K562 (cell line): ENCODE measurements at regions not wholly inside any gene's neighbourhood (a gene's known extent, or its start where the extent isn't known, plus 50 kb on each side); places are given as distances from the start of the nearest gene placed in this dataset.

Experiments used
- DPF2 ChIP-seq: fragments of 450-650 bp; IDR thresholded peaks from 2 replicates; pipeline ENCODE4 v1.6.1; 2016
- ETV5 ChIP-seq: sonication (generic); formaldehyde crosslinking; IDR thresholded peaks from 2 replicates; pipeline ENCODE4 v1.4.0; 2020; ENCODE audit warnings: low read depth, mild to moderate bottlenecking, missing genetic modification reagents
- JUNB ChIP-seq: fragments of 450-650 bp; formaldehyde crosslinking; conservative IDR thresholded peaks from 2 replicates; pipeline ENCODE4 v1.4.0; 2020; ENCODE audit warnings: mild to moderate bottlenecking
- JUND ChIP-seq, 2 experiments: IDR thresholded peaks; 2 replicates in 1 of 2; 3 replicates in 1 of 2; pipeline ENCODE4 v1.6.1; 2011; ENCODE audit warnings: borderline replicate concordance in 2 of 2, low read depth in 2 of 2, low read length in 2 of 2, improper control_type of control experiment in 1 of 2, missing biosample characterization in 1 of 2, missing genetic modification characterization in 1 of 2, missing genetic modification reagents in 1 of 2
- MYC ChIP-seq, 2 experiments: fragments of 250-450 bp in 1 of 2; sonication (Bioruptor Pico) in 1 of 2; IDR thresholded peaks; 2 replicates each; pipeline versions ENCODE4 v1.5.1 to v1.6.1; 2012 to 2021; ENCODE audit warnings: low read depth in 2 of 2, borderline replicate concordance in 1 of 2, improper control_type of control experiment in 1 of 2, low read length in 1 of 2, mild to moderate bottlenecking in 1 of 2, moderate library complexity in 1 of 2
- PHF8 ChIP-seq: fragments of 200-600 bp; sonication (generic); IDR thresholded peaks from 2 replicates; pipeline ENCODE4 v1.6.1; 2012; ENCODE audit warnings: mixed run types, mild to moderate bottlenecking, inconsistent platforms, low read length, moderate library complexity, borderline replicate concordance
- SMARCB1 ChIP-seq: IDR thresholded peaks from 2 replicates; pipeline ENCODE4 v1.6.1; 2011; ENCODE audit warnings: improper control_type of control experiment, low read depth; ENCODE audit not compliant: insufficient read length
- TF ChIP-seq, protein P1 (sequence below), 3 experiments: IDR thresholded peaks in 2 of 3; conservative IDR thresholded peaks in 1 of 3; 2 replicates each; pipeline ENCODE4 v1.5.1; 2011 to 2012; ENCODE audit warnings: low read length in 3 of 3, mild to moderate bottlenecking in 3 of 3, control low read depth in 2 of 3, improper control_type of control experiment in 1 of 3, inconsistent platforms in 1 of 3, low read depth in 1 of 3, mixed read lengths in 1 of 3, moderate library complexity in 1 of 3; ENCODE audit not compliant: insufficient read depth in 2 of 3

DNA sequence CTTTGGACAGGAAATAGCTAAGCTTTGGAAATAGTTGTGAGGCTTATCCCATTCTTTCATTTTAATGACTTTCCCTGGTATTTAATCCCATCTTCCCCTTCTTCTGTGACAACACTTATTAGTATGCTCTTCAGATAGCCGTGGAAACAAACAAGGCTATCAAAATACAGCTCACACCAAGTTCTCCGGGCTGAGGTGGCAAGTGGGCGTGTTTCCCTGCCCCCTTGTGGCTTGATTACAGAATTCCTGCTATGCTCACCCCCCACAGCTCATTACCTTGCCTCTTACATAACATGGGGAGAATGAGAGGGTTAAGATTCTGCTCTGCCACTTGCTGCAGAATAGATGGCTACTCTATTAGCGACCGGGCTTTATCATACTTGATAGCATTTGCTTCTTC lies 437.1 kb upstream of the TLE4 start:
- TF ChIP-seq DPF2, result no peak
- TF ChIP-seq, protein P1, sequence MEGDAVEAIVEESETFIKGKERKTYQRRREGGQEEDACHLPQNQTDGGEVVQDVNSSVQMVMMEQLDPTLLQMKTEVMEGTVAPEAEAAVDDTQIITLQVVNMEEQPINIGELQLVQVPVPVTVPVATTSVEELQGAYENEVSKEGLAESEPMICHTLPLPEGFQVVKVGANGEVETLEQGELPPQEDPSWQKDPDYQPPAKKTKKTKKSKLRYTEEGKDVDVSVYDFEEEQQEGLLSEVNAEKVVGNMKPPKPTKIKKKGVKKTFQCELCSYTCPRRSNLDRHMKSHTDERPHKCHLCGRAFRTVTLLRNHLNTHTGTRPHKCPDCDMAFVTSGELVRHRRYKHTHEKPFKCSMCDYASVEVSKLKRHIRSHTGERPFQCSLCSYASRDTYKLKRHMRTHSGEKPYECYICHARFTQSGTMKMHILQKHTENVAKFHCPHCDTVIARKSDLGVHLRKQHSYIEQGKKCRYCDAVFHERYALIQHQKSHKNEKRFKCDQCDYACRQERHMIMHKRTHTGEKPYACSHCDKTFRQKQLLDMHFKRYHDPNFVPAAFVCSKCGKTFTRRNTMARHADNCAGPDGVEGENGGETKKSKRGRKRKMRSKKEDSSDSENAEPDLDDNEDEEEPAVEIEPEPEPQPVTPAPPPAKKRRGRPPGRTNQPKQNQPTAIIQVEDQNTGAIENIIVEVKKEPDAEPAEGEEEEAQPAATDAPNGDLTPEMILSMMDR (IDR thresholded peaks at IDR 0.05 in 2 of 3, conservative IDR thresholded peaks at IDR 0.05 in 1 of 3; ENCODE audit: insufficient read depth in 2 of 3, low read depth in 1 of 3, low read length in 3 of 3), result no peak
- TF ChIP-seq ETV5 (CRISPR knock-in tag), result no peak
- TF ChIP-seq MYC (IDR thresholded peaks at IDR 0.05; ENCODE audit: low read depth, low read length), result no peak
- no peak for TF ChIP-seq MYC (CRISPR knock-in tag; IDR thresholded peaks at IDR 0.05; ENCODE audit: borderline replicate concordance, low read depth)
- TF ChIP-seq PHF8, result no peak
- no peak for TF ChIP-seq SMARCB1
- TF ChIP-seq JUND (IDR thresholded peaks at IDR 0.05; ENCODE audit: borderline replicate concordance, low read depth, low read length), result no peak
- TF ChIP-seq JUND (tag; IDR thresholded peaks at IDR 0.05; ENCODE audit: borderline replicate concordance, low read depth, low read length), result no peak
- no peak for TF ChIP-seq JUNB (CRISPR knock-in tag)
